BJ (cell line): ENCODE measurements at regions not wholly inside any gene's neighbourhood (a gene's known extent, or its start where the extent isn't known, plus 50 kb on each side); places are given as distances from the start of the nearest gene placed in this dataset.

Experiments used
- CTCF ChIA-PET: fragments of 350-600 bp; formaldehyde crosslinking; extraction: SDS; loops from one replicate; lab custom pipeline; 2021; ENCODE audit warnings: antibody characterized with exemption, inconsistent platforms; lab: Yijun Ruan, JAX
- POLR2A ChIA-PET: fragments of 300-600 bp; sonication (Branson Sonifier 250); formaldehyde crosslinking; extraction: SDS; loops from one replicate; lab custom pipeline; 2021; ENCODE audit warnings: antibody characterized with exemption; lab: Charles Lee
- DNase-seq: peaks from one replicate; pipeline ENCODE4 v3.0.0-alpha.2; 2011; ENCODE audit warnings: low read depth
- H3K27me3 ChIP-seq: 2 replicates; pipeline ENCODE4 v1.6.0; 2011; ENCODE audit warnings: low read length; ENCODE audit not compliant: control insufficient read depth, insufficient read depth
- H3K36me3 ChIP-seq: 2 replicates; pipeline ENCODE4 v1.5.1; 2011; ENCODE audit warnings: low read length; ENCODE audit not compliant: control insufficient read depth, insufficient read depth
- H3K4me3 ChIP-seq: 2 replicates; pipeline ENCODE4 v1.5.1; 2011; ENCODE audit warnings: low read depth, mild to moderate bottlenecking, control low read depth, low read length
- TF ChIP-seq, protein P1 (sequence below): IDR thresholded peaks from 2 replicates; pipeline ENCODE4 v1.5.1; 2011; ENCODE audit warnings: low read depth, mild to moderate bottlenecking, control low read depth, inconsistent platforms, low read length, moderate library complexity; ENCODE audit not compliant: insufficient read depth

DNA sequence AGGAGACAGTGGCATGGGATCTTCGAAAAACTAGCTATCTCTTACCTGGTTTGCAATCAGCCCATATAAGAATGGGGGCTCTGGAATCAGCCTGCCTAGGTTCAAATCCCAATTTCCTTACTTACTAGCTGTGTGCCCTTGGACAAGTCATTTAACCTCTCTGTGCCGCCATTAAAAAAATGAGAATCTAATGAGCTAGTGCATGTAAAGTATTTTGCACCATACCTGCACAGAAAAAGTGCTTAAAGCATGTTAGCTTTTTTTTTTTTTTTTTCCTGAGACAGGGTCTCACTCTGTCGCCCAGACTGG, 181.8 kb downstream of the SHQ1 start:
- TF ChIP-seq, protein P1, sequence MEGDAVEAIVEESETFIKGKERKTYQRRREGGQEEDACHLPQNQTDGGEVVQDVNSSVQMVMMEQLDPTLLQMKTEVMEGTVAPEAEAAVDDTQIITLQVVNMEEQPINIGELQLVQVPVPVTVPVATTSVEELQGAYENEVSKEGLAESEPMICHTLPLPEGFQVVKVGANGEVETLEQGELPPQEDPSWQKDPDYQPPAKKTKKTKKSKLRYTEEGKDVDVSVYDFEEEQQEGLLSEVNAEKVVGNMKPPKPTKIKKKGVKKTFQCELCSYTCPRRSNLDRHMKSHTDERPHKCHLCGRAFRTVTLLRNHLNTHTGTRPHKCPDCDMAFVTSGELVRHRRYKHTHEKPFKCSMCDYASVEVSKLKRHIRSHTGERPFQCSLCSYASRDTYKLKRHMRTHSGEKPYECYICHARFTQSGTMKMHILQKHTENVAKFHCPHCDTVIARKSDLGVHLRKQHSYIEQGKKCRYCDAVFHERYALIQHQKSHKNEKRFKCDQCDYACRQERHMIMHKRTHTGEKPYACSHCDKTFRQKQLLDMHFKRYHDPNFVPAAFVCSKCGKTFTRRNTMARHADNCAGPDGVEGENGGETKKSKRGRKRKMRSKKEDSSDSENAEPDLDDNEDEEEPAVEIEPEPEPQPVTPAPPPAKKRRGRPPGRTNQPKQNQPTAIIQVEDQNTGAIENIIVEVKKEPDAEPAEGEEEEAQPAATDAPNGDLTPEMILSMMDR: no peak
- DNase-seq: no peak
- no peak overlapping the region for H3K4me3 ChIP-seq
- H3K36me3 ChIP-seq: no peaks in the 10 kb centered on the region
- no peaks in the 10 kb centered on the region; the same call in 1 of the 2 replicates for H3K27me3 ChIP-seq
- POLR2A ChIA-PET: no interaction called here
- CTCF ChIA-PET: interaction anchor here (1.1 to 2.2 kb wide), 6 partner anchors 9 to 242 kb away, joined by 3 to 7 read pairs (median 6); no protein-coding TSS in a partner anchor

DNA sequence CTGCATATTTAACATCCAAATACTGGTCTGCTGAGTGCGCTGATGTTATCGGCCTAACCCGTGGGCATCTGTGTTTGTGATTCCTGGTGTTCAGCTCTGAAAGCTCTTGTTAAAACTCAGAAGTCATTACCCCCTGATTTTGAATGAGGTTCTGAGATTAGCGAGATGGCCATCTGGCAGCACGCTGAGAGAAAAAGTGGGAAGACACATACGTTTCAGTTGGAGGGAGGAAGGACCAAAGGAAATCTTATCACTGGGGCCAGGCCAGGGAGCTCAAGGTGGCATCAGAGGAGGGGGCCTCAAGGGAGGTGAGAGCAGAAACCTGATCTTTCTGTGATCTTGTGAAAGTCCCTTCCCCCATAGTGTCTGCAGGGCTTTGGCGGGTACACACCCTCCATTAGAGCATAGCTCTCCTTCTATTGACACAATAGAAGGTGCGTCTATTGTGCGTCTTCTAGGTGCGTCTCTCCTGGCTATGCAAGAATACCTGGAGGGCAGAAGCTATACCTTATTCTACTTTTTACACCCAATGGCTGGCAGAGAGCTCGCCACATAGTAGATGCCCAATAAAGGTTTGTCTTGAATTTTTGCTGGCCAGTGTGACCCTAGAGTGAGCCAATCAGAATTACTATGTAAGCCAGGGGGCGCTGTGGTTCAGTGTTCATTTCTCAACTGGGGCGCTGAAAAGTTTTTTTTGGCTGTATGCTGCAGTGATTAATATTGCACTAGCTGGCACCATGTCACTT, 182.4 kb downstream of the SHQ1 start:
- CTCF ChIA-PET: interaction anchor here (0.7 to 2.2 kb wide), 8 partner anchors 8 to 241 kb away, joined by 3 to 7 read pairs (median 5); no protein-coding TSS in a partner anchor
- H3K27me3 ChIP-seq: no peaks in the 10 kb centered on the region; the same call in 1 of the 2 replicates
- TF ChIP-seq, protein P1: peak; percentile 32; the same call in 1 of the 2 replicates
- no peaks in the 10 kb centered on the region for H3K36me3 ChIP-seq
- no peak for DNase-seq
- POLR2A ChIA-PET: no interaction called here
- H3K4me3 ChIP-seq: no peak overlapping the region

DNA sequence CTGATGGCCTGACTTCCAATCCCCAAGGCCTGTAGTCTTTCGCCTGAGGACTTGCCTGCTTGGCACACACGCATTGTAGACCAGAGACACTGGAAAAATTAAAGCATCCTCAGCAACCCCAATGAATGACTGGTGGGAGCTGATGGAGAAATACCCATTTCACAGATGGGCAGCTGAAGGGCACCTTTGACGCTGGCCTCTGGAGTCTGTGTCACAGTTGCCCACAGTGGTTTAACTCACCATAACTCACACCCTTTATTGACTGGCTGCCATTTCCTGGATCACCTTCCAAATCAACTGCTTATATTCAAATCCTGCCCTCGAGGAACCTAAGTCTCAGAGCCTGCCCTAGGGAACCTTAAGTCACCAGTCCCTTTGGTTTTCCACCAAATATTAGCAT, 183.1 kb downstream of the SHQ1 start:
- TF ChIP-seq, protein P1: no peak
- H3K36me3 ChIP-seq: no peaks in the 10 kb centered on the region
- H3K27me3 ChIP-seq: no peaks in the 10 kb centered on the region; the same call in 1 of the 2 replicates
- no peak overlapping the region for H3K4me3 ChIP-seq
- CTCF ChIA-PET: interaction anchor here (0.9 to 2.2 kb wide), 6 partner anchors 14 to 241 kb away, joined by 3 to 7 read pairs (median 5); no protein-coding TSS in a partner anchor
- DNase-seq: no peak
- POLR2A ChIA-PET: no interaction called here

GRCh38 chr3:72664184-72664975, 183.9 kb downstream of the SHQ1 start:
- Histone ChIP-seq H3K27me3 (no peaks in the 10 kb centered on the region; the same call in 1 of the 2 replicates), H3K4me3 (no peak overlapping the region), H3K36me3 (no peaks in the 10 kb centered on the region)
- TF ChIP-seq, protein P1: no peak
- ChIA-PET CTCF (no interaction called here), POLR2A (no interaction called here)
- DNase-seq: no peak

GRCh38 chr3:72663429-72663828, 184.8 kb downstream of the SHQ1 start:
- no peak for DNase-seq
- H3K36me3 ChIP-seq: no peaks in the 10 kb centered on the region
- ChIA-PET CTCF (no interaction called here), POLR2A (no interaction called here)
- TF ChIP-seq, protein P1: no peak
- H3K27me3 ChIP-seq: no peaks in the 10 kb centered on the region; the same call in 1 of the 2 replicates
- no peak overlapping the region for H3K4me3 ChIP-seq
